ENCODE measurements at regions not wholly inside any gene's neighbourhood (a gene's known extent, or its start where the extent isn't known, plus 50 kb on each side); places are given as distances from the start of the nearest gene placed in this dataset.

- no peak overlapping the region for H3K4me3 ChIP-seq (ENCODE audit: low read depth, low read length)
- TF ChIP-seq CTCF (IDR thresholded peaks at IDR 0.05; ENCODE audit: borderline replicate concordance, insufficient read depth, low read depth, low read length) = no peak
These were observed 101.0 kb downstream of the LSM3 start for GRCh38 chr3:14279626-14280061.

GRCh38 chr3:14280326-14280725, 101.7 kb downstream of the LSM3 start:
- TF ChIP-seq CTCF (IDR thresholded peaks at IDR 0.05; ENCODE audit: borderline replicate concordance, insufficient read depth, low read depth, low read length) = no peak
- no peak overlapping the region for H3K4me3 ChIP-seq (ENCODE audit: low read depth, low read length)

- H3K4me3 ChIP-seq (ENCODE audit: low read depth, low read length) = no peak overlapping the region
- TF ChIP-seq CTCF (IDR thresholded peaks at IDR 0.05; ENCODE audit: borderline replicate concordance, insufficient read depth, low read depth, low read length) = no peak
These were observed 102.4 kb downstream of the LSM3 start for GRCh38 chr3:14281053-14281452.

DNA sequence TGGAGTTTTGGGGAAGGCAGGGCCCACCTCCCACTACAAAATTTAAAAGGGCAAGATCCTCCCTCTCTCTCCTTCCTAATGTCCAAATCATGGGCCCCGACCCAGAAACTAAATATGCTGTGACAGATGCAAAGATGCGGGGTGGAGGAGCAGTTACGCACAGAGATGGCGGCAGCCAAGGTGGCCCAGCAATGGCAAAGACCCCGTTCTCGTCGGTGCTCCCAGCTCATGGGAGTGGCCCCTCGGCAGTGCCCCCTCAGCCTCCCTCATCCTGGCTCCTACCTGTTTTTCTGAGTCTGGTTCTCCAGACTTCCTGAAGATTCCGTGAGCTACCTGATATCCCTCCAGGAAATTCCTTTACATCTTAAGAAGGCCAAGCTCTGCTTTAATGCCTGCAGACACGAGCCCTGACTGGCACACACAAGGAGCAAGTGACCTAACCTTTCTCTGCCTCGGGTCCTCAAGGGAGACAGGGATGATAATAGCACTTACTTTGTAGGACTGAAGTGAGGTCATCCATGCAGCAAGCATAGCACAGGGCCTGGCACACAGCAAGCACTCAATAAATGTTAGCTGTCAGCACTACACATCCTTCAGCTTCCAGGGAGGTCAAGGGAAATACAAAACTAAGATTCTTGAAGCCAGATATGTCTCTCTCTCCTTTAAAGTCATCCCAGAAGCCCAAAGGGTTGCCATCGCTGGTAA, 103.5 kb downstream of the LSM3 start:
- TF ChIP-seq CTCF (IDR thresholded peaks at IDR 0.05; ENCODE audit: borderline replicate concordance, insufficient read depth, low read depth, low read length) = no peak
- H3K4me3 ChIP-seq (ENCODE audit: low read depth, low read length) = no peak overlapping the region

DNA sequence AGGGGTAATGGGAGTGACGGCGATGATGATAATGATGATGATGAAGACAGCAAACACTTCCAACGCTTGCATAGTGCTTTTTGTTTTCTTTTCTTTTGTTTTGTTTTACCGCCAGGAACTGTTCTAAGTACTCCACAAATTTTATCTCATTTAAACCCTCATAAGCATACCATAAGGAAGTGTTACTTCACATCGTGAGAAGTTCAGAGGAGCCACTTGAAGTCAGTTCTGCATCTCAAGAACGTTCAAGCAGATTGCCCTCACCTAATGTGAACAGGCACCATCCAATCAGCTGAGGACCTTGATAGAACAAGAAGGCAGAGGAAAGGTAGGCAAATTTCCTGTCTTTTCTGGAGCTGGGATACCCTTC, 104.1 kb downstream of the LSM3 start:
- no peak for TF ChIP-seq CTCF (IDR thresholded peaks at IDR 0.05; ENCODE audit: borderline replicate concordance, insufficient read depth, low read depth, low read length)
- no peak overlapping the region for H3K4me3 ChIP-seq (ENCODE audit: low read depth, low read length)

GRCh38 chr3:14283092-14283812, 104.6 kb downstream of the LSM3 start:
- TF ChIP-seq CTCF (IDR thresholded peaks at IDR 0.05; ENCODE audit: borderline replicate concordance, insufficient read depth, low read depth, low read length) = no peak
- H3K4me3 ChIP-seq (ENCODE audit: low read depth, low read length) = no peak overlapping the region
